Head of caudate nucleus (tissue), 42 donors: ENCODE measurements at regions not wholly inside any gene's neighbourhood (a gene's known extent, or its start where the extent isn't known, plus 50 kb on each side); places are given as distances from the start of the nearest gene placed in this dataset.
"Not testable (repeated sequence)": the region's sequence is repeated elsewhere in the genome, so short reads cannot be mapped to it uniquely, and the experiment has no call there.

Experiments
- DNase-seq, 42 donors: peaks; one replicate each; pipeline versions ENCODE4 v3.0.0 to v3.0.0-alpha.2; 2020 to 2021; ENCODE audit warnings: mixed read lengths in 7 of 42
- intact Hi-C: fragments of 100-400 bp; cut with DNase I; formaldehyde crosslinking; loops from one replicate; pipeline ENCODE4 v1.15.0; 2022

GRCh38 chr5:96124589-96124988 lies 162.9 kb upstream of the ELL2 start:
- intact Hi-C loops = no loop called here
- DNase-seq = no peak

GRCh38 chr5:96123418-96123817 lies 161.8 kb upstream of the ELL2 start:
- no peak for DNase-seq
- intact Hi-C loops = no loop called here

- DNase-seq = no peak
- intact Hi-C loops = no loop called here
Observed at GRCh38 chr5:96121364-96121763, 159.7 kb upstream of the ELL2 start.

- intact Hi-C loops = no loop called here
- DNase-seq = no peak
Observed at GRCh38 chr5:96120120-96120519, 158.5 kb upstream of the ELL2 start.

- intact Hi-C loops = no loop called here
- DNase-seq = no peak
Observed at GRCh38 chr5:96117771-96118651, 156.4 kb upstream of the ELL2 start.

GRCh38 chr5:96115147-96115807 lies 153.6 kb upstream of the ELL2 start:
- intact Hi-C loops = no loop called here
- no peak for DNase-seq

GRCh38 chr5:96114736-96115135 lies 153.1 kb upstream of the ELL2 start:
- intact Hi-C loops = no loop called here
- DNase-seq = no peak

- peak in 15 of 42 donors; percentile 2 to 42 (median 13) for DNase-seq
- intact Hi-C loops = no loop called here
Observed at GRCh38 chr5:96113170-96113939, 151.7 kb upstream of the ELL2 start.

- no peak for DNase-seq
- intact Hi-C loops = no loop called here
Observed at GRCh38 chr5:96112703-96113102, 151.1 kb upstream of the ELL2 start.

GRCh38 chr5:96112123-96112670 lies 150.5 kb upstream of the ELL2 start:
- intact Hi-C loops = no loop called here
- DNase-seq = no peak

- intact Hi-C loops = no loop called here
- DNase-seq = no peak
Observed at GRCh38 chr5:96111080-96111756, 149.6 kb upstream of the ELL2 start.

- intact Hi-C loops = no loop called here
- no peak for DNase-seq
Observed at GRCh38 chr5:96110300-96110699, 148.6 kb upstream of the ELL2 start.

GRCh38 chr5:96108629-96109028 lies 147.0 kb upstream of the ELL2 start:
- DNase-seq, intact Hi-C loops: not testable (repeated sequence)

GRCh38 chr5:96103829-96104228 lies 142.2 kb upstream of the ELL2 start:
- DNase-seq, intact Hi-C loops: not testable (repeated sequence)

GRCh38 chr5:96101358-96102089 lies 139.9 kb upstream of the ELL2 start:
- intact Hi-C loops = no loop called here
- DNase-seq = no peak

- DNase-seq, intact Hi-C loops: not testable (repeated sequence)
Observed at GRCh38 chr5:96097488-96097887, 135.8 kb upstream of the ELL2 start.

- intact Hi-C loops = no loop called here
- no peak for DNase-seq
Observed at GRCh38 chr5:96096724-96097123, 135.1 kb upstream of the ELL2 start.

GRCh38 chr5:96094904-96095303 lies 133.3 kb upstream of the ELL2 start:
- intact Hi-C loops = no loop called here
- no peak for DNase-seq
